ENCODE measurements at regions not wholly inside any gene's neighbourhood (a gene's known extent, or its start where the extent isn't known, plus 50 kb on each side); places are given as distances from the start of the nearest gene placed in this dataset.
"Not testable (repeated sequence)": the region's sequence is repeated elsewhere in the genome, so short reads cannot be mapped to it uniquely, and the experiment has no call there.

DNA sequence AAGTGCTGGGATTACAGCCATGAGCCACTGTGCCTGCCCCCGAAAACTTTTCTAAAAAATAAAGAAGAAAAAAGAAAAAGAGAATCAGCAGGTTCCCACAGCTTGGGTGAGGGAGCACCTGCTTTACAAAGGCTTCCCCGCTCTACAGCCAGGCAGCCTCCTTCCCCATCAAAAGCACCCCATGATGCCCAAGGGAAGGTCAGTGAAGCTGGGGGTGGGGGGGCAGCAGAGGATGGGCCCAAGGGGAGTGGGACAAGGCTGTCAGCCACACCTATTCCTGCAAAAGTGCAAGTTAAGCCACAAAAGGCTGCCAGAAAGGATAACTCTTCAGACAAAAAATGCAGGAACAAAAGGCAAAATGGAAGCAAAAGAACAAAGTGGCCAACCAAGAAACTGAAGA, 72.5 kb downstream of the FAM50B start:
- no peak for DNase-seq

DNA sequence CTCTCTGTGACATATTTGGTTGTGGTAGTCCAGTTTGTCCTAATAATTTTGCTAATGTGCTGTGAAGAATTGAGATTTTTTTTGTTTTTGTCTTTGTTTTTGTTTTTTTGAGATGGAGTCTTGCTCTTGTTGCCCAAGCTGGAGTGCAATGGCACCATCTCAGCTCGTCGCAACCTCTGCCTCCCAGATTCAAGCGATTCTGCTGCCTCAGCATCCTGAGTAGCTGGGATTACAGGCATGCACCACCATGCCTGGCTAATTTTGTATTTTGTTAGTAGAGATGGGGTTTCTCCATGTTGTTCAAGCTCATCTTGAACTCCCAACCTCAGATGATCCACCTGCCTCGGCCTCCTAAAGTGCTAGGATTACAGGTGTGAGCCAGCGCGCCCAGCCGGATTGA, 73.4 kb downstream of the FAM50B start:
- DNase-seq = not testable (repeated sequence)

DNA sequence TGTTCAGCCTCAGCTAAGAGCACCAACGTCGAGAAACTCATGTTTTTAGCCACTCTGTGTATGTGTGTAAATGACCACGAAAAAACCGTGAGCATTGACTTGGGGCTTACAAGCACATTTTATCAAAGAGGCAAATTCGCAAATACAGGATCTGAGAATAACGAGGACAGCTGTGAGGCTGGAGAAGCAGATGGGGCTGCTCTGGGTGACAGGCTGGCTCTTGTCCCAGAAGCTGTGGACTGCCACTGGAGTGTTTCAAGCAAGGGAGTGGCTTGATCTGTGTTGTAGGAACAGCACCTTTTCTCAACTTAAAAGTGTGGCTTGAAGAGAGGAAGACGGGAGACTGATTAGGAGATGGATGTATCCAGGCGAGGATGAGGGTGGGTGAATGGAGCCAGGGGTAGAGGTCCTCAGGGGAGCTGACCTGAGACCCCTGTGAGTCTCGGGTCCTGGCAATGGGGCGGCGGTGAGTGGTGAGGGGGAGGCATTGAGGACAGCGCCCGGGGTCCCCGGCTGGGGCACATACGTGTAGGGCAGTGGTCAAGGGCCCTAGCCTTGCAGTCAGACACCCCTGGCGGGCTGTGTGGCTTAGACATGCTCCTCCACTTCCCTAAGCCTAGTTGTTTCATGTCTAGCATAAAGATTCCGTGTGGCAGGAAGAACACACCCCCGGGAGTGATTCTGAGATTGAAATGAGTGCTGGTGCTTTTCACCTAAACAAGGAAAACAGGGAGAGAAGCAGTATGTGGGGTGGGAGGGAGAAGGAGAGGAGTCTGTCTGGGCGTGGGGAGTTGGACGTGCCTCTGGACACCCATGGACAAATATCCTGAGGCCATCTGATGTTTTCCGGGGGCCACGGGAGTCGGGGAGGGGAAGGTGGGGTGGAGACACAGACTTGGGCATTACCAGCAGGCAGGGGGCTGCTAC, 76.3 kb downstream of the FAM50B start:
- not testable (repeated sequence) for DNase-seq

DNA sequence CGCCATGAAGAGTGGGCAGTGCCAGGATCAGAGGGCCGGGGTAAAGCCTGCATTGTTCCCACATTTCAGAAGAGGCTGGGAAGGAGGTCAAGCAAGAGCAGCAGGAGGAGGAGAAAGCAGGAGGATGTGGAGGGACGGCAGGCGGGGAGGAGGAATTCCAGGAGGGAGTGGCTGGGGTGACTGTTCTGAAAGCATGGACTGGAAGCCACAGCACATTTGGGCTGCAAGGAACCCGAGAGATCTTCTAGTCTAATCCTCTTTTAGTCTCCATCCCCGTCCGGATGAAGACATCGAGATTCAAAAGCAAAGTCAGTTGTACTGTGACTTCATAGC, 76.9 kb downstream of the FAM50B start:
- DNase-seq = no peak

GRCh38 chr6:3928111-3928510, 78.9 kb downstream of the FAM50B start:
- DNase-seq = no peak

- no peak for DNase-seq
Measured at GRCh38 chr6:3929281-3929798, 80.2 kb downstream of the FAM50B start.

DNA sequence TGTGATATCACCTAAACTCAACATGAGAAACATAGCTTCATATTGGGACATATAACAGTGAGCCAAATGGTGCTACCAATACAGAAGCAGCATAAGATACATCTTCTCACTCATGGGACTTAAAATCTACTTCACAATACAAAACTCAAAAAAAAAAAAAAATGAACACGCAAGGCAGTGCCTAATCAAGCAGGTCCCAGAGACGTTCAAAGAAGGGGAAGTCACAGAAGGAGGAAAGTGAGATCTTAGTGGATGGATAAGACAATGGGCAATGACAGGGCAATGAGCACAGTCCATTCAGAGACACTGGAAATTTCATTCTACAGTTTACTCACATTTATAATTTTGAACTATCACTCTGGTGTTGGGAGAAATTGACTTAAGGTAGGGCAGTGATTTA, 88.3 kb downstream of the FAM50B start:
- no peak for DNase-seq

DNA sequence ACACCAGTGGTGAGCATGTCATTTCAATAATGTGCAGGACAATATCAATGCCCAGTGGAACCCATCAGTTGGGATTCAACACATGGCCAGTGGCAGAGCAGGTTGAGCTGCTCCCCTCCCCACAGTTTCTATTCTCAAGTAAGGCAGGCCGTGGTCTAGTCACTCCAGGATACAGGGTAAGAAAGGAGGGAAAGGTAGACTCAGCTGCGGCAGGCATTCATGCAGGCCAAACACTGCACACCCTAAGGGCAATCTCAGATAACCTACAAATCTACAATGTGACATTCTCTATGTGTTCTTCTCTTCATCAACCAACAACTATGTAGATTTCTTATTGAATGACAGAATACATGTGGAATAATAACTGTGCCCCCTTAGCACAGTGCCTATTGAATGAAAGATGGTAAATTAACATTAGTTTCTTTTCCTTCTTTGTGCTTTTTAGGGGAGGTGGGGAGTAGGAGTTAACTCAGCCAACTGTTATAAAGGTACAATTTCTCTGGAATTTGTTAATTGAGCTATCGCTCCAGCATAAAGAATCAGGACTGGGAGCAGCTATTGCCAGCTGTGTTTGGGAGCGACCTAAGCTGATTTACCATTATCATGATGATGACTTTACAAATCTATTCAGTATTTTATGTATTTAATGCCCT, 89.7 kb downstream of the FAM50B start:
- no peak for DNase-seq

- DNase-seq = no peak
Measured at GRCh38 chr6:3939368-3939958, 90.3 kb downstream of the FAM50B start.

DNA sequence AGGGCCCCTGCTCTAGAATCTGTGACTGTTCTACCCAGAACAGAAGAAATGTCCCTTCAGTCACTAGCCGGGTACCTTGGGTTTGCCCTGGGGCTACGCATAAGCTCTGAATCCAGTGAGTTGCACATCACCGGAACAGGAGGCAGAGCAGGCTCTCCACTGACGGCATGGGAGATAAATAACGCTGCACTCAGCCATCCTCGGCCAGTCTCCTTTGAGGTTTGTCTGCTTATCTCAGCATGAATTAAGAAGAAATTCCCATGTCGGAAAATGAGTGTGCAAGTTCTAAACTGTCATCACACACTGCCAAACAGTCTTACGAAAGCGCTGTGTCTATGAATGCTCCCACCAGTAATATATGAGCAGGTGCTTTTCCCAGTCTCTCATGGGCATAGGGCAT, 90.8 kb downstream of the FAM50B start:
- no peak for DNase-seq

DNA sequence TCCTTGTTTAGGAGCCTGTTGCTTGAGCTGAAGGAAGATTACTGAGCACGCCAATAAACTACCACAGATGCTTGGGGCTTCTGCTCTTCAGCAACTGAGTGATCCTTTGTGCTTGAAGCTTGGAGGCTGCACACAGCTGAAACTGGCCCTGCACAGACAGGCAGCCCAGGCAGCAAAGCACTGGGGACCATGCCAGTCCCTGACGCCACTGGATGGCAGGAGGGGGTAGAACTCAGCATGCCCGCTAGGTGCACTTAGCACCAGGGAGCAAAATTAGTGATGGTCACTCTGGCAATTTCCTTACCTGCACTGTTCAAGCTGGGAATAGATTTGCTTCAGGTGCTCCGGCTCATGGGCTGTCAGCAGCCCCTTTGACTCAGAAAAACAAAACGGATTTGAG, 91.5 kb downstream of the FAM50B start:
- DNase-seq = no peak

DNA sequence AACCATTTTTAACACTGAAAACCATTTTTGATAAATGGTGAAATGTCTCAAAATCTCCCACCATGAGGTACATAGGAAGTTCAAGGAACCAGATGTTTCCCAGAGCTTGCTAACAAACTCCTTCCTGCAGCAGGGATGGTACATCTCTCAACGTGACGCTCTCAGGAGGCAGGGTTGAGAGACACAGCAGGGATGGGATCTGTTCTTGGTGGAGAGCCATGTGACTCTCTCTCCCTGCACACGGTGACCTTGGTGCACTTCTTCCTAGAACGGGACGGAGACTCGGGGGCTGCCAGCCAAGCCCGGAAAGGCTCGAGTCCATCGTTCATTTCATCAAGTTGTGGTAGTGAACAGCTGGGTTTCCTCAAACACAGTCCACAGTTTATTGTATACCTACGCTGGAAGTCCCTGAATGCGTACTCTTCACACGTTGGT, 94.2 kb downstream of the FAM50B start:
- DNase-seq = no peak

- DNase-seq = no peak
Measured at GRCh38 chr6:3944246-3944645, 95.1 kb downstream of the FAM50B start.

DNA sequence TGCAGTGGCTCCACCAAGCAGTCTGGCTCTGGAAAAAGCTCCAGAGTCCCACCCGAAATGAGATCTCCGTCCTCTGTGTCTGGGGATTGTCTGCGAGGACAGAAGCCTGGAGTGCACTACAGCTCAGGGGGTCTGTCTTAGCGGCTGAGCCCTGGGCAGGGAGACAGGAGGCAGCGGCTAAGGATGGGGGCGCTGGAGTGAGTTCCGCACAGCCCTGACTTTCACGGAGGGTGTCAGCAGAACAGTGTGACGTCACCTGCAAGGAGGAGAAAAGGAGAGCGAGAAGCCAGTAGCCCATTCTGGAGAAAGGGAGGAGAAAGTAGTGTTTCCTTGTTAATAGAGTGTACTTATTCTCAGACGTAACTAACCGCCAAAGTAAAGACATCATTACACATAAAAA, 97.6 kb downstream of the FAM50B start:
- DNase-seq = no peak

DNA sequence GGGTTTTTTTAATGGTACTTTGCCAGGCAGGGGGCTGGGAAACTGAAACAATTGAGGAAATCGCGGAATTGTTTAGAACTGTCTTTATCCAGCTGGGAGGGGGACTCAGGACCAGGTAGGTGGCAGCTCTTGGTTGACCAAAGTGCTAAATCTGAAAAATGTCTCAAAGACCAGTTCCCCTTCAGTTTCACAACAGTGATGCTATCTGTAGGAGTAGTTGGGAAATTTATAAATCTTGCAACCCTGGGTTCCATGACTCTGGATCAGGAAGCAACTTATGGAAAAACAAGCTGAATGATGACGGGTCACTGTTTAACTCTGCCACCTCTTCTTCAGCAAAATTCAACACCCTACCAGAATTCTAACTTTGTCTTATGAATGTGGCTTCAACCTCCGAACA, 99.7 kb downstream of the FAM50B start:
- no peak for DNase-seq

GRCh38 chr6:3949521-3949920, 100.3 kb downstream of the FAM50B start:
- DNase-seq = no peak

GRCh38 chr6:3956054-3956453, 106.9 kb downstream of the FAM50B start:
- DNase-seq = no peak

- DNase-seq = no peak
Measured at GRCh38 chr6:3957321-3957720, 108.1 kb downstream of the FAM50B start.

DNA sequence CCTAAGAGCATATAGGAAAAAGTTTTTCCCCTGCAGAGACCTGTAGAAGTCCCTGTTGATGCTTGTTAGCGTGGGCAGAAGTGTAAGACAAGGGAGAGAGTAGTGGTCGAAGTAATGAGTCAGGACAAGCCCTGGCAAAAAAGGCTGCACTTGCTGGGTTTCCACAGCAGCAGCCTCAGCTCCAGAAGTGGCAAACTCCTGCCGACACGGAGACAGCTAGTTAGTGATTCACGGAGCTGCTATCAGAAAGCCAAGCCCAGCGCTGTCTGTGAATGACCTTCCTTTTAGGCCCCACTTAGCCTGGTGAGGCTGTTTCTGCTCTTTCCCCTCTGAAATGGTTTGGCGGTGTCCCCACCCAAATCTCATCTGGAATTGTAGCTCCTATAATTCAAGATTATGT, 109.1 kb downstream of the FAM50B start:
- no peak for DNase-seq

- DNase-seq = no peak
Measured at GRCh38 chr6:3959385-3959784, 110.2 kb downstream of the FAM50B start.

GRCh38 chr6:3960754-3961361, 111.7 kb downstream of the FAM50B start:
- no peak for DNase-seq

GRCh38 chr6:3961581-3962215, 112.5 kb downstream of the FAM50B start:
- DNase-seq = no peak
